ENCODE measurements at regions not wholly inside any gene's neighbourhood (a gene's known extent, or its start where the extent isn't known, plus 50 kb on each side); places are given as distances from the start of the nearest gene placed in this dataset.

DNA sequence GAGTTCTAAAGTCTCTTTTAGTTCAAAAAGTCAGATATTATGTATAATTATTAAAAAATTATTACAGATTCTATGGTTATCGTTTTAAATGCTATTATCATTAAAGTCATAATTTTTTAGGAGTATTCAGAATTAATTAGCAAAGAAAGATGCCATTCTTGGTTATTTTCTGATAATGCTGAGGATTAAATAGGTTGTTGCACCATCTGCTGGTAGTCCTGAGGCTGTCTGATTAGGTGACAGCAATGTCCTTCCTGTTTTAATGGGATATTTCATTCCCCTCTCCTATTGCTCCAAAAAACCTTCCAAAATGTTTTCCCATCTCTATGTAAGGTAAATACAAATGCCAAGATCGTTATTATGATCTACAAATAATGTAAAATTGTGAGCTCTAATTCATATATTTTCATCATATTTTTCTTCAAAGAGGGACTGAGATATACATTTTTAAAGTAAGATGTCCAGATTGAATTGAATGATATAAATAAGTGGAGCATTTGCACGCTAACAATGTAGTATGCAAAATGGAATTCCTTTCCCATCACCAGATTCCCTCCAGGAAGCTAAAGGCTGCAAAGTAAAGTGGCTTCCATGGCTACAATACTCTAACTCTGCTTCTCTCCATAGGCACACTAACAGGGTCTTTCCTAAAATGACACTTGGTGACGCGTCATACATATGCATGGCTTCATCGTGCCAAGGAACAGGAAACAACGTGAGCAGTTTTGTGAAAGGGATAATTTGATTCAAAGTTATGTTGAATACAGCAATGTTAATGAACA is 58.8 kb upstream of the AKR1E2 start:
- intact Hi-C loops (cut with micrococcal nuclease) = no loop called here
- peaks cover 25% of the 10 kb centered on the region for H3K27me3 Mint-ChIP-seq
- ATAC-seq (no peak), DNase-seq (peak; percentile 13)
- H3K27ac Mint-ChIP-seq = no peak overlapping the region
- TF ChIP-seq, protein P1, sequence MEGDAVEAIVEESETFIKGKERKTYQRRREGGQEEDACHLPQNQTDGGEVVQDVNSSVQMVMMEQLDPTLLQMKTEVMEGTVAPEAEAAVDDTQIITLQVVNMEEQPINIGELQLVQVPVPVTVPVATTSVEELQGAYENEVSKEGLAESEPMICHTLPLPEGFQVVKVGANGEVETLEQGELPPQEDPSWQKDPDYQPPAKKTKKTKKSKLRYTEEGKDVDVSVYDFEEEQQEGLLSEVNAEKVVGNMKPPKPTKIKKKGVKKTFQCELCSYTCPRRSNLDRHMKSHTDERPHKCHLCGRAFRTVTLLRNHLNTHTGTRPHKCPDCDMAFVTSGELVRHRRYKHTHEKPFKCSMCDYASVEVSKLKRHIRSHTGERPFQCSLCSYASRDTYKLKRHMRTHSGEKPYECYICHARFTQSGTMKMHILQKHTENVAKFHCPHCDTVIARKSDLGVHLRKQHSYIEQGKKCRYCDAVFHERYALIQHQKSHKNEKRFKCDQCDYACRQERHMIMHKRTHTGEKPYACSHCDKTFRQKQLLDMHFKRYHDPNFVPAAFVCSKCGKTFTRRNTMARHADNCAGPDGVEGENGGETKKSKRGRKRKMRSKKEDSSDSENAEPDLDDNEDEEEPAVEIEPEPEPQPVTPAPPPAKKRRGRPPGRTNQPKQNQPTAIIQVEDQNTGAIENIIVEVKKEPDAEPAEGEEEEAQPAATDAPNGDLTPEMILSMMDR (IDR thresholded peaks at IDR 0.05) = peak; percentile 51
- POLR2A ChIA-PET = no interaction called here
- no peaks in the 10 kb centered on the region for H3K9me3 Mint-ChIP-seq
- H3K4me1 Mint-ChIP-seq (ENCODE audit: low read depth) = peaks cover 2% of the 10 kb centered on the region
- H3K36me3 Mint-ChIP-seq (ENCODE audit: low read depth) = no peaks in the 10 kb centered on the region
- H3K4me3 Mint-ChIP-seq = no peak overlapping the region
- CTCF ChIA-PET = interaction anchor here (0.6 to 1.4 kb wide), 6 partner anchors 13 to 1527 kb away, joined by 3 to 4 read pairs (median 3); no protein-coding TSS in a partner anchor

DNA sequence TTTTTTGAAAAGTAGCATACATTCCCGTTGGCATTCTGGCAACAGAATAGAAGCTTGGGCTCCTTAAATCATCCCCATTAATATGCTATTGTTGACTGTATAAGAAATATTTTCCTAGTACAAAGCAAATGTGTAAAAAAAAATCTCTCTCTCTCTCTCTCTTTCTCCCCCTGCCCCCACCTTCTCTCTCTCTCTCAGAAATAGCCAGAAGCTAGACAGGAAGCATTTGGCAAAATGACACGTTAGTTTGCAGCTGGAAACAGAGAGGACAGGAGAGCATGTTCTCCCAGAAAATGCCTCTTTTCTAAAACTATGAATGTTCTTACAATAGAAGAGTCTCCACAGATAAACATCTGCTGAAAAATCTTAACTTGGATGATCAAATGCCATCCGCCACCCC is 59.6 kb upstream of the AKR1E2 start:
- intact Hi-C loops (cut with micrococcal nuclease) = no loop called here
- ChIA-PET CTCF (interaction anchor here (1.0 to 1.4 kb wide), 4 partner anchors 27 to 1527 kb away, joined by 3 to 4 read pairs (median 3); no protein-coding TSS in a partner anchor), POLR2A (no interaction called here)
- H3K27me3 Mint-ChIP-seq = peaks cover 20% of the 10 kb centered on the region
- no peak for DNase-seq
- H3K27ac Mint-ChIP-seq = no peak overlapping the region
- TF ChIP-seq, protein P1 (IDR thresholded peaks at IDR 0.05) = no peak
- H3K4me1 Mint-ChIP-seq (ENCODE audit: low read depth) = peaks cover 2% of the 10 kb centered on the region
- no peaks in the 10 kb centered on the region for H3K9me3 Mint-ChIP-seq
- ATAC-seq = no peak
- no peak overlapping the region for H3K4me3 Mint-ChIP-seq
- no peaks in the 10 kb centered on the region for H3K36me3 Mint-ChIP-seq (ENCODE audit: low read depth)

DNA sequence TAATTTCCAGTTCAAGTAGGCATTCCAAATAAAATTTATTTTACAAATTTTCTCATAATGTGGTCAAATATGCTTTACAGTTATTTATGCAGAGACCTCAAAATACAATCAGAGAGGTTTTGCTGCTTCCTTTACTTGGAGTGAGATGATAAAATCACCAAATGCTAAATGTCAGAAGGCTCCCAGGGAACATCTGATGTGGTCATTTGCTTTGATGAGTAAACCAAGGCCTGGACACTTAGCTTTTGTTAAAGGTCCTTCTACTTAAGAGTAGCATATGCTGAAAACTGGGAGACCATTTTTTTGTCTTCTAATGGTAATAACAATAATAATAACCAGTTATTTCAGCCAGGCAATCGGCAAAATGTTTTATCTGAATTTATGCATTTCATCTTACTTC is 60.6 kb upstream of the AKR1E2 start:
- no peaks in the 10 kb centered on the region for H3K9me3 Mint-ChIP-seq
- ChIA-PET CTCF (interaction anchor here (1.0 to 1.1 kb wide), 3 partner anchors 8 to 51 kb away, joined by 3 to 4 read pairs (median 3); no protein-coding TSS in a partner anchor), POLR2A (no interaction called here)
- no peak for ATAC-seq
- DNase-seq = no peak
- no peak overlapping the region for H3K27ac Mint-ChIP-seq
- H3K36me3 Mint-ChIP-seq (ENCODE audit: low read depth) = no peaks in the 10 kb centered on the region
- H3K4me3 Mint-ChIP-seq = no peak overlapping the region
- intact Hi-C loops (cut with micrococcal nuclease) = no loop called here
- H3K4me1 Mint-ChIP-seq (ENCODE audit: low read depth) = peaks cover 2% of the 10 kb centered on the region
- H3K27me3 Mint-ChIP-seq = peaks cover 19% of the 10 kb centered on the region
- TF ChIP-seq, protein P1 (IDR thresholded peaks at IDR 0.05) = no peak

DNA sequence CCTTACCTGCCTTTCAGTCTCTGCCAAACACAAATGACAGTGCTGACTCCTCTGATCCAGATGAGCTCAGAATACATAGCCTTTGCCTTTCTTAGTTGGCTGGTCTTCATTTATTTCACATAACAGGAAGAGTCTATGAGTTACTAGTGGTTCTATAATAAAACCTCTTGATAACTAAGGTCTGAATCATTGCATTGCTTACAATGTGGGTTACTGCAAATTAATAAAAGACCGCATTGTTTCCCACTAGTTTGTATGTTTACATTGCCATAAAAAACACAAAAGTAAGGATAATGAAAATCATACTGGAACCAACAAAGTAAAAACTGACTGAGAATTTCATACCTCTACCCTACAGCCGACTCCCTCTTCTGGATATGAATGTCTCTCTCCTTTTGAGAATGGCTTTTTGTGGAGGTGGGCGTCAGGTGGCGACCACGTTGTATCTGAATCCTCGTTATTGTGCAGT is 62.0 kb upstream of the AKR1E2 start:
- peak; percentile 3 for DNase-seq
- H3K36me3 Mint-ChIP-seq (ENCODE audit: low read depth) = no peaks in the 10 kb centered on the region
- no peak for ATAC-seq
- H3K27ac Mint-ChIP-seq = no peak overlapping the region
- ChIA-PET POLR2A (no interaction called here), CTCF (interaction anchor here (1.1 kb wide), 1 partner anchor 17 kb away, joined by 3 read pairs; no protein-coding TSS in a partner anchor)
- H3K9me3 Mint-ChIP-seq = no peaks in the 10 kb centered on the region
- peaks cover 19% of the 10 kb centered on the region for H3K27me3 Mint-ChIP-seq
- H3K4me1 Mint-ChIP-seq (ENCODE audit: low read depth) = peaks cover 2% of the 10 kb centered on the region
- intact Hi-C loops (cut with micrococcal nuclease) = no loop called here
- no peak overlapping the region for H3K4me3 Mint-ChIP-seq
- TF ChIP-seq, protein P1 (IDR thresholded peaks at IDR 0.05) = no peak

DNA sequence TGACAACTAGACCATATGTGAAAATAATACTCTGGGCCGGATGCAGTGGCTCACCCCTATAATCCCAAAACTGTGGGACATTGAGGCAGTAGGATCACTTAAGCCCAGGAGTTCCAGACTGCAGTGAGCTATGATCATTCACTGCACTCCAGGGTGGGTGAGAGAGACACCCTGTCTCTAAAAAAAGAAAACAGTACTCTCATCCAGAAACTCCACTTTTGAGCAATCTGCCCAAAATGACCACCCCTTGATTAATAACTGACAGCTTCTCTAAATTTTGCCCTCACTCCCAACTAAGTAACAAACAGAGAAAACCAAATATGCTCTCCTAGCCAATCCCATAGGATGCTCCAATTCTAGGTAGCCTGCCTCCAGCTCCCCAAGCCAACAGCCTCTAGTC is 62.5 kb upstream of the AKR1E2 start:
- no peak for DNase-seq
- Mint-ChIP-seq H3K4me3 (no peak overlapping the region), H3K9me3 (no peaks in the 10 kb centered on the region), H3K36me3 (ENCODE audit: low read depth) (no peaks in the 10 kb centered on the region), H3K4me1 (ENCODE audit: low read depth) (peaks cover 2% of the 10 kb centered on the region), H3K27me3 (peaks cover 19% of the 10 kb centered on the region), H3K27ac (no peak overlapping the region)
- intact Hi-C loops (cut with micrococcal nuclease) = no loop called here
- POLR2A ChIA-PET = no interaction called here
- TF ChIP-seq, protein P1 (IDR thresholded peaks at IDR 0.05) = no peak
- CTCF ChIA-PET = interaction anchor here (1.0 to 1.1 kb wide), 3 partner anchors 17 to 107 kb away, joined by 3 read pairs; no protein-coding TSS in a partner anchor
- ATAC-seq = no peak
